22Rv1 (cell line): ENCODE measurements at regions not wholly inside any gene's neighbourhood (a gene's known extent, or its start where the extent isn't known, plus 50 kb on each side); places are given as distances from the start of the nearest gene placed in this dataset.

ENCODE experiments used
- ZFX ChIP-seq: fragments of 450-650 bp; IDR thresholded peaks from 2 replicates; pipeline ENCODE4 v1.6.1; 2017; ENCODE audit warnings: antibody characterized with exemption, borderline replicate concordance
- TF ChIP-seq, protein P1 (sequence below): fragments of 450-650 bp; IDR thresholded peaks from 2 replicates; pipeline ENCODE4 v1.5.1; 2017; ENCODE audit warnings: mild to moderate bottlenecking

DNA sequence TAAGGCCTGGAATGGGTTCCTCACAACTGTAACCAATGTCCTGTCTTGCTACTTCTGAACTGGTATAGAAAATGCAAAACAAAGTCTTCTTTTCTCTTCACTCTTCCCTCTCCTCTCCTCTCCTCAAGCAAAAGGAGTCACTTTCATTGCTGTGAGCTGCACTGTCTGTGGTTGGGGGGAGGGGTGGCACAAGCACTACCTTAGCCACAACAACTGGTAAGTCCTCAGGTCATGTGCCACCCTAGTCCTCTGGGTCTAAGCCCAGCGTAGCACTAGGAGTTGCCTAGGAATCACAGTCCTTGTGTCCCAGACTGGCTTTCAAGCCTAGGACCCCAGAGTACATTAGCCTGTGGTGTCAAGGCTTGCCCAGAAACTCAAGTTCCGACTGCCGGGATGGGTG is 859.3 kb upstream of the AMOT start:
- TF ChIP-seq, protein P1, sequence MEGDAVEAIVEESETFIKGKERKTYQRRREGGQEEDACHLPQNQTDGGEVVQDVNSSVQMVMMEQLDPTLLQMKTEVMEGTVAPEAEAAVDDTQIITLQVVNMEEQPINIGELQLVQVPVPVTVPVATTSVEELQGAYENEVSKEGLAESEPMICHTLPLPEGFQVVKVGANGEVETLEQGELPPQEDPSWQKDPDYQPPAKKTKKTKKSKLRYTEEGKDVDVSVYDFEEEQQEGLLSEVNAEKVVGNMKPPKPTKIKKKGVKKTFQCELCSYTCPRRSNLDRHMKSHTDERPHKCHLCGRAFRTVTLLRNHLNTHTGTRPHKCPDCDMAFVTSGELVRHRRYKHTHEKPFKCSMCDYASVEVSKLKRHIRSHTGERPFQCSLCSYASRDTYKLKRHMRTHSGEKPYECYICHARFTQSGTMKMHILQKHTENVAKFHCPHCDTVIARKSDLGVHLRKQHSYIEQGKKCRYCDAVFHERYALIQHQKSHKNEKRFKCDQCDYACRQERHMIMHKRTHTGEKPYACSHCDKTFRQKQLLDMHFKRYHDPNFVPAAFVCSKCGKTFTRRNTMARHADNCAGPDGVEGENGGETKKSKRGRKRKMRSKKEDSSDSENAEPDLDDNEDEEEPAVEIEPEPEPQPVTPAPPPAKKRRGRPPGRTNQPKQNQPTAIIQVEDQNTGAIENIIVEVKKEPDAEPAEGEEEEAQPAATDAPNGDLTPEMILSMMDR = no peak
- TF ChIP-seq ZFX = no peak
